KBM-7 (cell line): ENCODE measurements at regions not wholly inside any gene's neighbourhood (a gene's known extent, or its start where the extent isn't known, plus 50 kb on each side); places are given as distances from the start of the nearest gene placed in this dataset.

Source experiments
- DNase-seq: peaks from one replicate; pipeline ENCODE4 v3.0.0-alpha.2; 2015
- in situ Hi-C: fragments of 300-500 bp; cut with MboI; formaldehyde crosslinking; loops from 2 replicates; pipeline ENCODE4 v1.14.3; 2020; ENCODE audit warnings: low sequenced_read_pairs, low pct_unique_long_range_greater_than_20kb, mixed read lengths

GRCh38 chr22:48096411-48096810, 1334.0 kb downstream of the TBC1D22A start:
- no peak for DNase-seq
- in situ Hi-C loops: no loop called here

- no peak for DNase-seq
- in situ Hi-C loops: no loop called here
Measured at GRCh38 chr22:48093981-48094380, 1331.5 kb downstream of the TBC1D22A start.

GRCh38 chr22:48092866-48093265, 1330.4 kb downstream of the TBC1D22A start:
- no peak for DNase-seq
- in situ Hi-C loops: no loop called here

- no peak for DNase-seq
- in situ Hi-C loops: no loop called here
Measured at GRCh38 chr22:48091656-48092223, 1329.3 kb downstream of the TBC1D22A start.

GRCh38 chr22:48091060-48091650, 1328.7 kb downstream of the TBC1D22A start:
- no peak for DNase-seq
- in situ Hi-C loops: no loop called here

- DNase-seq: no peak
- in situ Hi-C loops: no loop called here
Measured at GRCh38 chr22:48090332-48090672, 1327.9 kb downstream of the TBC1D22A start.

- in situ Hi-C loops: no loop called here
- DNase-seq: no peak
Measured at GRCh38 chr22:48089601-48090331, 1327.3 kb downstream of the TBC1D22A start.

- in situ Hi-C loops: no loop called here
- DNase-seq: no peak
Measured at GRCh38 chr22:48088926-48089536, 1326.6 kb downstream of the TBC1D22A start.

- DNase-seq: no peak
- in situ Hi-C loops: no loop called here
Measured at GRCh38 chr22:48088251-48088650, 1325.8 kb downstream of the TBC1D22A start.

- no peak for DNase-seq
- in situ Hi-C loops: no loop called here
Measured at GRCh38 chr22:48085901-48086645, 1323.6 kb downstream of the TBC1D22A start.

- in situ Hi-C loops: no loop called here
- DNase-seq: no peak
Measured at GRCh38 chr22:48084729-48085050, 1322.2 kb downstream of the TBC1D22A start.

- no peak for DNase-seq
- in situ Hi-C loops: no loop called here
Measured at GRCh38 chr22:48084041-48084728, 1321.7 kb downstream of the TBC1D22A start.

GRCh38 chr22:48083502-48083901, 1321.1 kb downstream of the TBC1D22A start:
- DNase-seq: no peak
- in situ Hi-C loops: no loop called here

- in situ Hi-C loops: no loop called here
- no peak for DNase-seq
Measured at GRCh38 chr22:48082284-48082683, 1319.8 kb downstream of the TBC1D22A start.

GRCh38 chr22:48081281-48081680, 1318.8 kb downstream of the TBC1D22A start:
- no peak for DNase-seq
- in situ Hi-C loops: no loop called here

- in situ Hi-C loops: no loop called here
- DNase-seq: no peak
Measured at GRCh38 chr22:48080316-48081165, 1318.1 kb downstream of the TBC1D22A start.

- in situ Hi-C loops: no loop called here
Measured at GRCh38 chr22:48079505-48080290, 1317.2 kb downstream of the TBC1D22A start.

GRCh38 chr22:48078825-48079224, 1316.4 kb downstream of the TBC1D22A start:
- DNase-seq: no peak
- in situ Hi-C loops: no loop called here

More at GRCh38 chr22:48079505-48080290, 1317.2 kb downstream of the TBC1D22A start:
- no peak for DNase-seq
